Panc1 (cell line): ENCODE measurements at regions not wholly inside any gene's neighbourhood (a gene's known extent, or its start where the extent isn't known, plus 50 kb on each side); places are given as distances from the start of the nearest gene placed in this dataset.

Experiments
- ATAC-seq: fragments of 200-7000 bp; cut with Tn5 transposase; 2 replicates; pipeline ENCODE4 v1.9.1; 2020; ENCODE audit warnings: mild to moderate bottlenecking, moderate library complexity
- BruUV-seq: library from RNA; stranded (reverse); fragments of 400-500 nt; replicated peaks from 2 replicates; lab custom pipeline; 2021; lab: Mats Ljungman, UMichigan
- CTCF ChIA-PET: fragments of 300-600 bp; sonication (Branson Sonifier 250); formaldehyde crosslinking; loops from one replicate; lab custom pipeline; 2022; ENCODE audit warnings: antibody characterized with exemption; lab: Charles Lee
- POLR2A ChIA-PET: fragments of 300-600 bp; sonication (Branson Sonifier 250); formaldehyde crosslinking; loops from one replicate; lab custom pipeline; 2022; ENCODE audit warnings: antibody characterized with exemption; lab: Charles Lee
- DNase-seq: peaks from one replicate; pipeline ENCODE4 v3.0.0-alpha.2; 2010; ENCODE audit warnings: low read depth, low spot score
- H3K27ac ChIP-seq: 2 replicates; pipeline ENCODE4 v1.5.1; 2011; ENCODE audit warnings: mild to moderate bottlenecking, low read length, inconsistent platforms
- H3K27me3 ChIP-seq: fragments of 200-500 bp; sonication (Bioruptor generic); 2 replicates; pipeline ENCODE4 v1.6.0; 2014; ENCODE audit warnings: low read length, inconsistent platforms; ENCODE audit not compliant: control insufficient read depth, insufficient read depth
- H3K36me3 ChIP-seq: fragments of 200-500 bp; sonication (Bioruptor generic); 2 replicates; pipeline ENCODE4 v1.5.1; 2014; ENCODE audit warnings: inconsistent platforms, mild to moderate bottlenecking, low read length, moderate library complexity; ENCODE audit not compliant: control insufficient read depth, insufficient read depth
- H3K4me1 ChIP-seq: 2 replicates; pipeline ENCODE4 v1.5.1; 2011; ENCODE audit warnings: inconsistent platforms, mild to moderate bottlenecking, low read length, moderate library complexity; ENCODE audit not compliant: control insufficient read depth, insufficient read depth
- H3K4me3 ChIP-seq, 2 experiments: 2 replicates each; pipeline ENCODE4 v1.5.1; 2011 to 2012; ENCODE audit warnings: low read depth in 2 of 2, low read length in 2 of 2, mild to moderate bottlenecking in 2 of 2, inconsistent platforms in 1 of 2, moderate library complexity in 1 of 2
- H3K9me3 ChIP-seq: fragments of 200-500 bp; sonication (Bioruptor generic); 2 replicates; pipeline ENCODE4 v1.5.1; 2014; ENCODE audit warnings: low read depth, mild to moderate bottlenecking, inconsistent platforms, low read length, moderate library complexity; ENCODE audit not compliant: control insufficient read depth, insufficient read depth
- CTCF ChIP-seq: fragments of 450-650 bp; IDR thresholded peaks from 2 replicates; pipeline ENCODE4 v1.5.1; 2017; ENCODE audit warnings: mild to moderate bottlenecking
- POLR2AphosphoS5 ChIP-seq: IDR thresholded peaks from 2 replicates; pipeline ENCODE4 v1.6.1; 2012; ENCODE audit warnings: mild to moderate bottlenecking, low read depth, low read length, moderate library complexity
- REST ChIP-seq, 2 experiments: IDR thresholded peaks; 2 replicates each; pipeline ENCODE4 v1.6.1; 2011 to 2012; ENCODE audit warnings: low read depth in 2 of 2, control low read depth in 1 of 2, low read length in 1 of 2, mild to moderate bottlenecking in 1 of 2, moderate library complexity in 1 of 2; ENCODE audit not compliant: insufficient read depth in 1 of 2
- SIN3A ChIP-seq: IDR thresholded peaks from 2 replicates; pipeline ENCODE4 v1.6.1; 2012; ENCODE audit warnings: low read depth, mild to moderate bottlenecking, low read length, moderate library complexity, borderline replicate concordance; ENCODE audit not compliant: insufficient read depth
- TCF7L2 ChIP-seq: IDR thresholded peaks from 2 replicates; pipeline ENCODE4 v1.6.1; 2011; ENCODE audit warnings: mild to moderate bottlenecking, low read depth, low read length, inconsistent platforms
- in situ Hi-C: cut with HindIII; loops from 2 replicates; pipeline ENCODE4 v1.10.0; 2016; ENCODE audit warnings: low sequenced_read_pairs, low pct_unique_long_range_greater_than_20kb
- intact Hi-C: fragments of 100-400 bp; cut with micrococcal nuclease; formaldehyde crosslinking; loops from one replicate; pipeline ENCODE4 v1.10.0; 2022; ENCODE audit not compliant: unreplicated experiment

- DNase-seq (no peak), ATAC-seq (no peak)
- no TSS peak for BruUV-seq
- Histone ChIP-seq H3K27ac (no peak overlapping the region), H3K9me3 (no peaks in the 10 kb centered on the region), H3K4me1 (no peaks in the 10 kb centered on the region), H3K4me3 (no peak overlapping the region), H3K27me3 (no peaks in the 10 kb centered on the region), H3K36me3 (no peaks in the 10 kb centered on the region)
- ChIA-PET CTCF (no interaction called here), POLR2A (no interaction called here)
- in situ Hi-C loops, result no loop called here
- TF ChIP-seq SIN3A (no peak), CTCF (no peak), TCF7L2 (no peak), POLR2AphosphoS5 (no peak), REST (IDR thresholded peaks at IDR 0.05; ENCODE audit: insufficient read depth in 1 of 2, low read depth in 2 of 2, low read length in 1 of 2) (no peak)
- intact Hi-C loops, result no loop called here
Observed at GRCh38 chr7:68792351-68792750, 805.9 kb upstream of the AUTS2 start.

GRCh38 chr7:68793513-68793912 lies 804.8 kb upstream of the AUTS2 start:
- no peak for TF ChIP-seq SIN3A
- TF ChIP-seq CTCF, result no peak
- no peak for TF ChIP-seq TCF7L2
- no peak for TF ChIP-seq REST (IDR thresholded peaks at IDR 0.05; ENCODE audit: insufficient read depth in 1 of 2, low read depth in 2 of 2, low read length in 1 of 2)
- TF ChIP-seq POLR2AphosphoS5, result no peak
- Histone ChIP-seq H3K4me3 (no peak overlapping the region), H3K36me3 (no peaks in the 10 kb centered on the region), H3K9me3 (no peaks in the 10 kb centered on the region), H3K27ac (no peak overlapping the region), H3K4me1 (no peaks in the 10 kb centered on the region), H3K27me3 (no peaks in the 10 kb centered on the region)
- in situ Hi-C loops, result no loop called here
- CTCF ChIA-PET, result no interaction called here
- intact Hi-C loops, result no loop called here
- POLR2A ChIA-PET, result no interaction called here
- ATAC-seq, result no peak
- no peak for DNase-seq
- BruUV-seq, result no TSS peak
